SU-DHL-6 (cell line): ENCODE measurements at regions not wholly inside any gene's neighbourhood (a gene's known extent, or its start where the extent isn't known, plus 50 kb on each side); places are given as distances from the start of the nearest gene placed in this dataset.

Experiments used
- CTCF ChIP-seq: fragments of 200-600 bp; sonication (generic); IDR thresholded peaks from one replicate; pipeline ENCODE4 v1.5.1; 2017; ENCODE audit warnings: antibody characterized with exemption, mild to moderate bottlenecking, low read length, moderate library complexity; ENCODE audit not compliant: insufficient read depth, poor library complexity, severe bottlenecking
- EZH2phosphoT487 ChIP-seq: fragments of 200-600 bp; sonication (generic), shearing (Covaris generic); conservative IDR thresholded peaks from 2 replicates; pipeline ENCODE4 v1.6.1; 2018; ENCODE audit warnings: mild to moderate bottlenecking, antibody characterized with exemption, low read length, moderate library complexity, mixed read lengths

- TF ChIP-seq CTCF (no peak), EZH2phosphoT487 (no peak)
Measured at GRCh38 chr10:78306358-78306757, 272.7 kb downstream of the RPS24 start.
